ENCODE measurements at regions not wholly inside any gene's neighbourhood (a gene's known extent, or its start where the extent isn't known, plus 50 kb on each side); places are given as distances from the start of the nearest gene placed in this dataset.
A peak's percentile ranks its signal among the peaks of the same experiment; 100 is the strongest.

GRCh38 chr1:169042377-169042776 lies 64.1 kb upstream of the ATP1B1 start:
- H3K27me3 ChIP-seq: no peaks in the 10 kb centered on the region
- intact Hi-C loops (cut with DNase I): no loop called here
- peaks cover 11% of the 10 kb centered on the region for H3K4me1 ChIP-seq
- DNase-seq (no peak), ATAC-seq (no peak)
- no peak for TF ChIP-seq CTCF (IDR thresholded peaks at IDR 0.05)
- no peak overlapping the region for H3K4me3 ChIP-seq
- no peaks in the 10 kb centered on the region for H3K9me3 ChIP-seq
- H3K27ac ChIP-seq: no peak overlapping the region
- no peaks in the 10 kb centered on the region for H3K36me3 ChIP-seq

GRCh38 chr1:169043823-169044222 lies 62.7 kb upstream of the ATP1B1 start:
- Histone ChIP-seq H3K27ac (peak overlapping the region; percentile 32), H3K4me1 (peaks cover 11% of the 10 kb centered on the region), H3K4me3 (no peak overlapping the region), H3K36me3 (no peaks in the 10 kb centered on the region), H3K9me3 (no peaks in the 10 kb centered on the region), H3K27me3 (no peaks in the 10 kb centered on the region)
- intact Hi-C loops (cut with DNase I): no loop called here
- TF ChIP-seq CTCF (IDR thresholded peaks at IDR 0.05): no peak
- DNase-seq (no peak), ATAC-seq (no peak)

- Histone ChIP-seq H3K9me3 (no peaks in the 10 kb centered on the region), H3K4me3 (no peak overlapping the region), H3K27ac (peak overlapping the region; percentile 32), H3K36me3 (no peaks in the 10 kb centered on the region), H3K4me1 (peaks cover 11% of the 10 kb centered on the region), H3K27me3 (no peaks in the 10 kb centered on the region)
- intact Hi-C loops (cut with DNase I): no loop called here
- ATAC-seq (peak; percentile 93), DNase-seq (no peak)
- TF ChIP-seq CTCF (IDR thresholded peaks at IDR 0.05): no peak
Measured at GRCh38 chr1:169044296-169044695, 62.2 kb upstream of the ATP1B1 start.

- Histone ChIP-seq H3K4me3 (no peak overlapping the region), H3K4me1 (peaks cover 11% of the 10 kb centered on the region), H3K36me3 (no peaks in the 10 kb centered on the region), H3K27me3 (no peaks in the 10 kb centered on the region), H3K27ac (no peak overlapping the region), H3K9me3 (no peaks in the 10 kb centered on the region)
- ATAC-seq: no peak
- TF ChIP-seq CTCF (IDR thresholded peaks at IDR 0.05): no peak
- intact Hi-C loops (cut with DNase I): no loop called here
- no peak for DNase-seq
Measured at GRCh38 chr1:169044971-169045370, 61.5 kb upstream of the ATP1B1 start.

GRCh38 chr1:169046671-169047070 lies 59.8 kb upstream of the ATP1B1 start:
- Histone ChIP-seq H3K27ac (no peak overlapping the region), H3K36me3 (no peaks in the 10 kb centered on the region), H3K4me3 (no peak overlapping the region), H3K27me3 (no peaks in the 10 kb centered on the region), H3K9me3 (no peaks in the 10 kb centered on the region), H3K4me1 (peaks cover 11% of the 10 kb centered on the region)
- ATAC-seq: no peak
- no peak for DNase-seq
- TF ChIP-seq CTCF (IDR thresholded peaks at IDR 0.05): no peak
- intact Hi-C loops (cut with DNase I): no loop called here

- no peak for TF ChIP-seq CTCF (IDR thresholded peaks at IDR 0.05)
- Histone ChIP-seq H3K4me1 (peaks cover 11% of the 10 kb centered on the region), H3K36me3 (no peaks in the 10 kb centered on the region), H3K27me3 (no peaks in the 10 kb centered on the region), H3K4me3 (no peak overlapping the region), H3K9me3 (no peaks in the 10 kb centered on the region), H3K27ac (no peak overlapping the region)
- DNase-seq (no peak), ATAC-seq (no peak)
- intact Hi-C loops (cut with DNase I): no loop called here
Measured at GRCh38 chr1:169047074-169047473, 59.4 kb upstream of the ATP1B1 start.
